ENCODE measurements at regions not wholly inside any gene's neighbourhood (a gene's known extent, or its start where the extent isn't known, plus 50 kb on each side); places are given as distances from the start of the nearest gene placed in this dataset.

GRCh38 chr13:62643799-62644524 is 1228.3 kb upstream of the PCDH20 start:
- H3K9me3 ChIP-seq (replicated peaks in 1 of 3), result no peaks in the 10 kb centered on the region
- H3K4me3 ChIP-seq, result no peak overlapping the region
- no peak for DNase-seq
- no peaks in the 10 kb centered on the region for H3K4me1 ChIP-seq (replicated peaks in 1 of 2)
- intact Hi-C loops (cut with DNase I), result no loop called here
- TF ChIP-seq CTCF (IDR thresholded peaks at IDR 0.05), result no peak
- TF ChIP-seq POLR2A (IDR thresholded peaks at IDR 0.05), result no peak
- WGBS, 4 donors, result 72 to 81% (median 80%) methylated on average over 2 of the region's 2 CpGs
- no peak overlapping the region for H3K27ac ChIP-seq
- H3K27me3 ChIP-seq, result no peaks in the 10 kb centered on the region
- no peaks in the 10 kb centered on the region for H3K36me3 ChIP-seq (replicated peaks in 1 of 2)

GRCh38 chr13:62643007-62643483 is 1227.4 kb upstream of the PCDH20 start:
- Histone ChIP-seq H3K27ac (no peak overlapping the region), H3K27me3 (no peaks in the 10 kb centered on the region), H3K36me3 (replicated peaks in 1 of 2) (no peaks in the 10 kb centered on the region), H3K9me3 (replicated peaks in 1 of 3) (no peaks in the 10 kb centered on the region), H3K4me1 (replicated peaks in 1 of 2) (no peaks in the 10 kb centered on the region), H3K4me3 (no peak overlapping the region)
- TF ChIP-seq POLR2A (IDR thresholded peaks at IDR 0.05) (no peak), CTCF (IDR thresholded peaks at IDR 0.05) (no peak)
- DNase-seq, result peak in 1 of 7 donors; percentile 19
- intact Hi-C loops (cut with DNase I), result no loop called here
- WGBS, 4 donors, result 55 to 71% (median 62%) methylated on average over 4 of the region's 4 CpGs

- no peak for TF ChIP-seq POLR2A (IDR thresholded peaks at IDR 0.05)
- no peak for TF ChIP-seq CTCF (IDR thresholded peaks at IDR 0.05)
- H3K27ac ChIP-seq, result no peak overlapping the region
- no peaks in the 10 kb centered on the region for H3K9me3 ChIP-seq (replicated peaks in 1 of 3)
- no peak for DNase-seq
- H3K4me1 ChIP-seq (replicated peaks in 1 of 2), result no peaks in the 10 kb centered on the region
- no peak overlapping the region for H3K4me3 ChIP-seq
- H3K27me3 ChIP-seq, result no peaks in the 10 kb centered on the region
- H3K36me3 ChIP-seq (replicated peaks in 1 of 2), result no peaks in the 10 kb centered on the region
- intact Hi-C loops (cut with DNase I), result no loop called here
Observed at GRCh38 chr13:62635161-62635560, 1219.5 kb upstream of the PCDH20 start.

GRCh38 chr13:62633448-62633847 is 1217.8 kb upstream of the PCDH20 start:
- no peak for DNase-seq
- H3K27ac ChIP-seq, result no peak overlapping the region
- intact Hi-C loops (cut with DNase I), result no loop called here
- H3K4me3 ChIP-seq, result no peak overlapping the region
- TF ChIP-seq CTCF (IDR thresholded peaks at IDR 0.05), result no peak
- TF ChIP-seq POLR2A (IDR thresholded peaks at IDR 0.05), result no peak
- no peaks in the 10 kb centered on the region for H3K4me1 ChIP-seq (replicated peaks in 1 of 2)
- WGBS, 4 donors, result 73 to 88% (median 79%) methylated on average over 1 of the region's 1 CpG
- peaks cover 0 to 5% (median 0%) of the 10 kb centered on the region in 3 donors for H3K9me3 ChIP-seq (replicated peaks in 1 of 3)
- H3K36me3 ChIP-seq (replicated peaks in 1 of 2), result no peaks in the 10 kb centered on the region
- no peaks in the 10 kb centered on the region for H3K27me3 ChIP-seq
